HG03280 (cell line): ENCODE measurements at regions not wholly inside any gene's neighbourhood (a gene's known extent, or its start where the extent isn't known, plus 50 kb on each side); places are given as distances from the start of the nearest gene placed in this dataset.
"Not testable (repeated sequence)": the region's sequence is repeated elsewhere in the genome, so short reads cannot be mapped to it uniquely, and the experiment has no call there.

Source experiments
- ATAC-seq: cut with Tn5 transposase; IDR thresholded peaks from one replicate; pipeline ENCODE4 v1.9.1; 2021; ENCODE audit warnings: mild to moderate bottlenecking, moderate library complexity; ENCODE audit not compliant: unreplicated experiment

DNA sequence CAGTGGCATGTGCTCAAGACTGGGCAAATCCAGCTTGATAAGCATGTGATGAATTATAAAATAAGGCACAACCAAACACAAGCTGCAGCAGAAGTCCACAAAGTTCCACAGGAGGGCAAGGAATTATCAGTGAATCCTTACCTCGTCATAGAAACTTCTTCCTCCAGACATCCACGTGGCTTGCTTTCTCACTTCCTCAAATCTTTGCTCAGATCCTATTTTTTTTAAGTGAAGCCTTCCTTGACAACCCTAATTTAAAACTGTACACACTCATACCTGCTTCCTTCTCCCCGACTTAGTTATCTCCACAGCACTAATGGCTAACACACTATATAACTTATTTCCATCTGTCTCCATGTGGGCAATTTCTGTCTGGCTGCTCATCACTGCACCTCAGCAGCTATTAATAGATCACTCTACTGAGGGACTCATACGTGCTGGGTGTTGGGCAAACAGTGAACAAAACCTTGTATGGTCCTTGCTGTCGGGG is 320.7 kb downstream of the KLF13 start:
- not testable (repeated sequence) for ATAC-seq

DNA sequence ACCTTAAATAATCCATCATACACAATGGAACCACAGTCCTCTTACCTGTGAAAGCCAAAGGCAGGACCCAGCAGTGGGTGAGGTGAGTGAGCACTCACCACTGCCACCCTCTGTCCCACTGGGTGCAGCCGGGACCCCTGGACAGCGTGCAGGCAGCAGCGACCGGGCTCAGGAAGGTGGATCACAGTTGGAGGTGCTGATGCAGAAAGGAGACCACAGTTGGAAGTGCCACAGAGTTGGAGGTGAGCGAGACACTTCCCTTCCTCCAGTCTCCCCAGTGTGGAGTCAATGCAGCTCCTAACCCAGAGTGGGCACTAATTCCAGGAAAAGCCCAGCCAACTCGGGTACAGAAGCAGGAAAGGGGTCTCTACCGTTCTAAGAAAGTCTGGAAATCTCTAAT is 323.0 kb downstream of the KLF13 start:
- ATAC-seq: not testable (repeated sequence)

DNA sequence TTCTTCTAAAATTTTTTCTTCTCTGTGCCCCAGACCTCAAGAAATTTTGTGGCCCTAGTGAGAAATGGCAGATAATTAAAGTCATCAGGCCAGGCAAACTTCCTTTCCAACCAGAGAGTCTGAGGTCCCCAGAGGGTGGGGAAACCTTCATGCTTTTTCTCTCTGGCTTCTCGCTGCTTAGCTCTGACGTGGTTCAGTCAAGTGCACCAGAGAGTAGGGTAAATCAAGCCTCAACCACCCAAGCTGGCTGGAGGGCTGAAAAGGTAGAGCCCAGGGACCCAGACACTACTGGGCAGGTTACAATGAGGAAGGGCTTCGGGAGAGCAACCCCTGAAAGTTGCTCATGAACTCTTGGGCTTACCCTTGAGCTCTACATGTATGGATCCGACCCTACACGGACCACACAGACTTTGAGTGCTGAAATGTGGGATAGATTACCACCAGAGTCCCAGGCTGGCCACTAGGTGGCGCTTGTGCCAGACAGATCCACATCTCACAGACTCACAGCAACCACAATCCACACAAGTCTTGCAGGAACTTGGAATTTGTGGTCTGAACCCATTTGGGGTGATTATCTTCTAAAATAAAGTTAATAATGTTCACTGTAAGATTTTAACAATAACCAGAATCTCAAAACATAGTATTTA is 323.5 kb downstream of the KLF13 start:
- ATAC-seq: peak; percentile 68

DNA sequence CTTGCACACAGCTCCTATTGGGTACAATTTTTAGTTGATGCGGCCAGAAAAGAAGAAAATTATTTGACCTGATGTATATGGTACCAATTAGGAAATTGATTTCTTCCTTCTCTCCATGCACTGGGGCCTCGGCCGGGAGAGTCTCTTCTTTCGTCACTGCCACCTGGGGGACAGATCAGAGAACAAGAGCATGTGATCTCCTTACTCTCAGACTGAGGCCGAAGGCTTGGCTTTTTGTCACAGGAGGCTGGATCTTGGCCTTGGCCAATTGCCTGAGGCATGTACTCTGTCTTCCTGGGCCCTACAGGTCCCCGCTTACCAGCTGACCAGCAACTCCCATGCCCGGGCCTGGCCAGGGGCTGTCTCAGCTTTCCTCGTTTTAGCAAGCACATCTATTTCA is 330.3 kb downstream of the KLF13 start:
- ATAC-seq: not testable (repeated sequence)

DNA sequence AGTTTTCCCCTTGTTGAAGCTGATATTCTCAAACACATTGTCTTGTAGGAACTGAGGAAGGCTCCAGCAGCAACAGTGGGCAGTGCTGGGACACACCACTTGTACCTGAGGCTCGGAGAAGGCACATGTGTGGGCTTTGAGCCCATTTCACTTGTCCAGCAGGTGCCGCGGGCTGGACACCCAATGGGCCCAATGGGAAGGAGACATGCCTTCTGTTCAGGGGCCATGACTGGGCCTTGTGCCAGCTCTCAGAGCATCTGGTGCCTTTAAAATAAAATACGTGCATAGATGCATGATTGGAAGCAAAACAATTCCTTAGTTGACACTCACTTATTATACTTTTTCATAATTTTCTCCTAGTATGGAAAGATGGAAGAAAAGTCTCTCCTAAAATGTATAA is 334.2 kb downstream of the KLF13 start:
- ATAC-seq: no peak

DNA sequence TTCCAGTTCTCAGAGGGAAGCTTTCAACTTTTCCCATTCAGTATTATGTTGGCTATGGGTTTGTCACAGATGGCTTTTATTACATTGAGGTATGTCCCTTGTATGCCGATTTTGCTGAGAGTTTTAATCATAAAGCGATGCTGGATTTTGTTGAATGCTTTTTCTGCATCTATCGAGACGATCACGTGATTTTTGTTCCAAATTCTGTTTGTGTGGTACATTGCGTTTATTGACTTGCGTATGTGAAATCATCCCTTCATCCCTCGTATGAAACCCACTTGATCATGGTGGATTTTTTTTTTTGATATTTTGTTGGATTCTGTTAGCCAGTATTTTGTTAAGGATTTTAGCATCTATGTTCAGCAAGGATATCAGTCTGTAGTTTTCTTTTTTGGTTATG is 339.1 kb downstream of the KLF13 start:
- not testable (repeated sequence) for ATAC-seq

DNA sequence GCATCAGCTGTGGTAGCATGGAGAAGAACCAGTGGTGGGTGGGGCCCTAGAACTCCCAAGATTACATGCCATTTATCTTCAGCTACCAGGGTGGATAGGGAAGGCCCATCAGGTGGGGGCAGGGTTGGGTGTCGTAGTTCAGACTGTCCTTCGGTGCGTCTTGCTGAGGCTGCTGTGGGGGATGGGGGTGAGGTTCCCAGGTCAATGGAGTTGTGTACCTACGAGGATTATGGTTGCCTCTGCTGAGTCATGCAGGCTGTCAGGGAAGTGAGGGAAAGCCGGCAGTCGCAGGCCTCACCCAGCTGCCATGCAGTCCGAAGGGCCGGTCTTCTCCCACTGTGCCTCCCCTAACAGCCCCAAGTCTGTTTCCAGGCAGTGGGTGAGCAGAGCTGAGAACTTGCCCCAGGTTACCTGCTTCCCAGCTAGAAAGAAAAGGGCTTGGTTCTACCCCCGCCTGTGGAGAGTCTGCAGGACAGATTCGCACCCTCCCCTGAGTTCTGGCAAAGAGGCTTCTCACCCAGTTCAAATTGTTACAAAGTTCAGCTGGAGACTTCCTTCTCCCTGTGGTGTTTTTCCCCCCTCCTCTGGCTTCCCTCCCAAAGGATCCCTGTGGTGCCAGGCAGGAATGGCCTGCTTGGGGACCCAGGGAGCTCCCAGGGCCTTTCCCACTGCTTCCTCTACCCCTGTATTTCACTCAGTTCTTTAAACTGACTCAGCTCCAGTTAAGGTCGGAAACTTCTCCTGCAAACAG is 342.7 kb downstream of the KLF13 start:
- ATAC-seq: not testable (repeated sequence)

DNA sequence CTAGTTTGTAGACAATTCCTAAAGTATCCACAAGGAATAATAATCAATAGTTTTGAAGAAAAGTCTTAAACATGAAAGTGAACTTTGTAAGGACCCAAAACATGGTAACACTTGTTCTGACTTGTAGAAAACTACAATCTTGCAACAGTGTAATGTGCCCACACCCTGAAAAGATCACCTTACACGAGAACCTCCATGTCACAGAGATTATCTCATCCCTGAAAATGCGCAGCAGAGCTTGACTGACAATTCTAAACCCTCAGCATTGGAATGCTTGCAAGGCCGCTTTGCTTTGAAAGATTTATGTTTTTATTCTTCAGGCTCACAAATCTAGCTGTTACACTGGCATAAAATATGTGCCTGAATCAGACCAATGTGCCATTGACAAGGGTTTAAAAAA is 346.6 kb downstream of the KLF13 start:
- ATAC-seq: not testable (repeated sequence)

DNA sequence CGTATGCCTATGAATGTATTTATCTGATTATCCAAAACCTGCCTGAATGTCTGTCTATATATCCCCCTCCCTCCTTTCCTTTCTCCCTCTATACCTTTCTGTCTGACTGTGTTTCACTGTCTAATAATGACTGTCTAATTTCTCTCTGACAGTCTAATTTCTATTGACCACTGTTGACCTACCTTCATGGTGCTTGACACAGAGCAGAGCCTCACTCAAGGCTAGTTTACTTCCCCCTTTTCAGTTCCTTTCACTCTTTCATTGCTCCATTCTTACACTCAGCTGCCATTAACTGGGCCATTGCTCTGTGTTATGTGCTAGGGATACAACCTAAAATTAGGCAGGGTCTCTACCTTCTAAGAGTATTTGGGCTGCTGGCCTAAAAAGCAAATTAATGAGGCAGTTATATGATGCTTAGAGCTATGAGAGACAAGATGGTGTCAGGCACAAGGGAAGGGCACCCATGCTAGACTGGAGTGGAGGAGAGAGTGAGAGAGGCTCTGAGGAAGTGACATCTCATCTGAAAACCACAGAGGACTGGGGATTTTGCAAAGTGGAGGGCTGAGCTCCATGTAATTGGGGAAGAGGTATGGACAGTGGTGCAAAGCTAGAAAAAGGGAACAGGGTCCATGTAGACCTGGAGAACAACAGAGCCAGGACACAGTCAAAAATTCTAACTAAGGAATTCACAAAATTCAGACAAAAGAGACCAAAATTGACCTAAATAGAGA is 348.6 kb upstream of the CHRNA7 start:
- not testable (repeated sequence) for ATAC-seq

DNA sequence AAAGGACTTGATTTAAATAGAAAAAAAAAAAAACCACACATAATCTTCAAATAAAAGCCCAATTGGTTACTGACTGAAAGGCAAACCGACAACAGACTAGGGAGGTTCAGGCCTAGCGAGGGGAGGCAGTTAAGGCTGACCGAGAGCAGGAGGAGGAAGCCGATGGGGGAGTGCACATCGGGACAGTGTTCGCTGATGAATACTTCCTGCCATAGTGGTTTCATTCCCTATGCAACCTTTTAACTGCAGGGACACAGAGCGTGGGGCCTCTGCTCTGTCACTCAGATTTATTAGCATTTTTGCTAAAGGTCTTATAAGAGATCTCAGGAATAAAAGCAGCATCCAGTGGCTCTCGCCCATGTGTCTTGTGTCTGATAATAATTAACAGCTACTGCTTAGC is 343.2 kb upstream of the CHRNA7 start:
- ATAC-seq: not testable (repeated sequence)

DNA sequence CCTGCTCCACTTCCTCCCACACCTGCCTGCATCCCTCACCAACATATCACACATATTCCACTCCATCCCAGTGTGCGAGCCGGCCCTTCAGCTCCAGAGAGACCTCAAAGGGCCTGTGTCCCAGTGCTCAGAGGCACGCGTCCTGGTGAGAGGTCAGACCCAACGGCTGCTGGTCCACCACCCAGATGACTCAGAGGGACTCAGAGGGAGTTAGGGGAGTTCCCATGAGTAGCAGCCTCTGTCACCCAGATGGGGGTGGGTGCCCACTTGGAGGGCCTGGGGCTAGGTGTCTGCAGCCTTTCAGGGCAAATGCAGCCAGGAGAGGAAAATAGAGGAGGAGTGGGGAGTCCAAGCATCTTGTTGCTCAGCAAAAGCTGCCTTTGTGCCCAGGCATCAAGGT is 333.8 kb upstream of the CHRNA7 start:
- not testable (repeated sequence) for ATAC-seq

DNA sequence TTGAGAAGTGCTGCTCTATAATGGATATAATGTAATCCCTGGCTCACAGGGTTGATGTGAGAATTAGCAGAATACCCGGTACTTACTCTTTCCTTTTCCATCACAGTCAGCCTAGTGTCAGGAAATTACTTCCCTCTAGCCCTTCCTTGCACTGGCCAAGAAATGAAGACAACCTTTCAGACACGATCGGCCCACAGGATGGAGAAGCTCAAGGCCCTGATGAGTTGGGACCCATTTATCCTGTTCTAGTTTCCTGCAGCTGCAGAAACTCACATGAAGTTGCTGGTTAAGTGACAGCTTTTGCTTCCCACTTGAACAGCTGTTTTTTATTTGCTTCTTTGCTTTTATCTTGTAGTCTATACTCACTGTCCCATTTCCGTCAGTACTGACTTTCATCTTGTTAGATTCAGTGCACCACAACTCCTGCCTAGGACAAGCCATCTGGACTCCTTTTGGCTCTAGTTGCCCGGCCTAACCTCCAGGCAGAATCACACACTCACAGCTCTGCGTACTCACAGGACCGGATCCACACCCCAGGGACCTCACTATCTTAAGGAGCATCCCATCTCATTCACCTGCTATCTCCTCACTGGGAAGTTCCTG is 325.1 kb upstream of the CHRNA7 start:
- not testable (repeated sequence) for ATAC-seq

DNA sequence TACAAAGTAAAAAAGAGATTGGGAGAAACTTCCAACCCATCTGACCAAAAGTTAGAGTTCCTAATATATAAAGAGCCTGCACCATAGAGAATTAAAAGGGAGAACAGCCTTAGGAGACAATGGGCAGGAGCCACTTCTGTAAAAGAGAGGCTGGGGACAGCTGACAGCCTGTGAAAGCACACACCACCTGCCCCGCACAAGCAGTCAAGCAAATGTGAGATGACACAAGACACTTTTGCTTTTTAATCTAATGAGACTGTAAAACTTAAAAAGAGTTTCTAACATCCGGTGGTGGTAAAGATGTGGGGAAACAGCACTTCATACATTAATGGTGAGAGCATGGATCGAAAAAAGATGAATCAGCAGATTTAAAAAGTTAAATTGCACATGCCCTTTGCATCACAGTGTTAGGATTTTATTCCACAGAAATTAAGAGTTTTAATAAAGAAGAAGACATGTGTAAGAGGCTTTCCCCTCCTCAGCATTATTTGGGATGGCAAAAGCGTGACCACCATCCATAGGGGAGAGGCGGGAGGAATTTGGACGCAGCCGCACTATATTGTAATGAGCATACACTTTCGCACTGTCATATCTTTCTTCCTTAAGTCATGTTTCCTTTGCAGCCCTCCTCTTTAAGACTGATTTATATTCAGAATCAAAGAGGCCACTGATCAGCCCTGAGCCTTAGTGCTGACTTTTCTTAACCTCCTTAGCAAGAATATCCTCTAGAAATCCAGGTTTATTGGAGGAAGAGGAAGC is 322.2 kb upstream of the CHRNA7 start:
- ATAC-seq: peak; percentile 59

DNA sequence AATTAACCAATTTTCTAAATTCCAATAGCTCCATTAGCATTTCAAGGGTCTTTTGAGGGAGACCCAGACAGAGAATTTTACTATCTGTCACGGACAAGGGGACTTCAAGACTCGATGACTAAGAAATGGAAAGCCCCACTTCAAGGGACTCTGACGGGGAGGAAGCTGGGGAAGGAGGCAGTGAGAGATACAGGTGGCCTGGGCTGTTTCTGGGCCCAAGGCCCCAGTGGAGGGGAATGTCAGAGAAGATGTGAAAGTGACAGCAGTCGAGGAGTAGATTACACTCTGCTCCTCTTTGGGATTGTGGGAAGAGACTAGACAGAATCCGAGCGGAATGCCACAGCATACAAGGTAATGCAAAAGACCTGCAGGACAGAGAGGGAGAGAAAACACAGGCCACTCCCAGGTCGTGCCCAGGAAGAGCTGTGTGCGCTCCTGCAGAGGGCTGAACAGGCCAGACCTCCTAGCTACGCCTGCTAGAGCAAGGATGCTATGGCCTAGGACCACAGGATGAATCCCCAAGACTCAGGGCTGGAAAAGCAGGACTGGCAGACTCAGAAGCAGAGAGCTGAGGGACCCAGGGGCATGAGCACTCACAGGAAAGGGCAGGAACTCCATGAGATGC is 321.5 kb upstream of the CHRNA7 start:
- ATAC-seq: peak; percentile 81

DNA sequence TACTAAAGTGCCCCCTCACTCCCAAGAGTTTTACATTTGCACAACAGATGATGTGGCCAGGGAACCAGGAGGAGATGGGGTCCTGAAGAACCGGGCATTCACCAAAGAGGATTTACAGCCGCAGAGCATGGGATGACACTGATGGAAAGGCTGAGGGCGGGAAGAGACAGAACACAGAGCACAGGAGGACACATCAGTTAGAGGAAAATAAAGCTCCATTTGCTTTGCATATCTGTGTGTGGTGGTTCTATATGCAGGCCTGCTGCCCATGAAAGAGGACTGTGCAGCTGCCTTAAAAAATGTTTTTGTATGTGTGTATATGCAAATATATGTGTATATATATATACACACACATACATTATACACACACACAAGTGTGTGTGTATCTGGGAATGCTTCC is 320.8 kb upstream of the CHRNA7 start:
- not testable (repeated sequence) for ATAC-seq

DNA sequence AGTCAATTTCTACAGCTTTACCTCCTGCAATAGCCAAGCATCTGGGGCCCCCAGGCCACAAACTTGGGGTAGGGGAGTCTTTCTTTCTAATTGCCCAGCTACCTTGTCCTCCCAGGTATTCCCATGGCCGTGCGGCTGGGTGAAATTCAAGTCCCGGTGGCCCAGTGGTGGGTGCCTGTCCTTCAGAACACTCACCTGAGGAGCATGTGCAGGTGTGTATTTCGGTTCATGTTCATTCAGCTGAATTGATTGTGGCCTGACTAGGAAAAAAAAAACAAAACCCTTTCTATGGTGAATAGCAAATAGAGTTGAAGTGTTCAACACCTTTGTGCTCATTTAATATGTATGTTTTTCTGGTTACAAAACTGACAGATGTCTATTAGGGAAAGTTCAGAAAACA is 319.5 kb upstream of the CHRNA7 start:
- not testable (repeated sequence) for ATAC-seq

DNA sequence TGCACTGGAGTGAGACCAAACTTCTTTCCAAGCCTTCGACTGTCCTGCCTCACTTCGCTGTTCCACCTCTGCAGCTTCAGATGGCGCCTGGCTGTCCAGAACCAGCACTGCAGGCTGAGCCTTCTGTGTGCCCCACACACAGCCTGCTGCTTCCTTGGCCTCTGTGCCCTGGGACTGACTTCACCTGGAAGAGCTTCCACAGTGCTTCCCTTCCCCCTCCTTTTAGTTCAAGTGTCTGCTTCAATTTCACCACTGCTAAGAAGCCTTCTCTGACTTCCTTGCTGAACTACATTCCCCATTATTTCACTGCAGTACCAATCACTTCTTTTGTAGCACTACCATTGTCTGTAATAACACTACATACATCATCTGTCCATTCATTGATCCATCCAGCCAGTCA is 315.1 kb upstream of the CHRNA7 start:
- not testable (repeated sequence) for ATAC-seq

DNA sequence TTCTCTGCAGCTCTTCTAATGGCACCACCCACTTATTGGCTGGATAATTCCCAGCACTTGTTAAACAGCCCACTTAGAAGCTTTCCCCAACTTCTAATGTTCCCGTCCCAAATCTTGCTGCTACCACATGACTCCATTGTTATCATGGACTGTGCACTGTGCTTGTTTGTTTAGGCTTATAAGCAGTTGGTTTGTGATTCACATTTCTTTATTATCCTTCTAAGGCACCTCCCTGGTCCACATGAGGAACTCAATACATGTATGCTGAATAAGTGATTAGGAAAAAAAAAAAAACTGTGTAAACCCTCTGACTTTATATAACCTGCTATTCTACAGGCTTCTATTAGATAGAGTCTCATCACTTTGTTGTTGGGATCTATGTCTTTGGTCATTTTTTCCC is 311.7 kb upstream of the CHRNA7 start:
- not testable (repeated sequence) for ATAC-seq

DNA sequence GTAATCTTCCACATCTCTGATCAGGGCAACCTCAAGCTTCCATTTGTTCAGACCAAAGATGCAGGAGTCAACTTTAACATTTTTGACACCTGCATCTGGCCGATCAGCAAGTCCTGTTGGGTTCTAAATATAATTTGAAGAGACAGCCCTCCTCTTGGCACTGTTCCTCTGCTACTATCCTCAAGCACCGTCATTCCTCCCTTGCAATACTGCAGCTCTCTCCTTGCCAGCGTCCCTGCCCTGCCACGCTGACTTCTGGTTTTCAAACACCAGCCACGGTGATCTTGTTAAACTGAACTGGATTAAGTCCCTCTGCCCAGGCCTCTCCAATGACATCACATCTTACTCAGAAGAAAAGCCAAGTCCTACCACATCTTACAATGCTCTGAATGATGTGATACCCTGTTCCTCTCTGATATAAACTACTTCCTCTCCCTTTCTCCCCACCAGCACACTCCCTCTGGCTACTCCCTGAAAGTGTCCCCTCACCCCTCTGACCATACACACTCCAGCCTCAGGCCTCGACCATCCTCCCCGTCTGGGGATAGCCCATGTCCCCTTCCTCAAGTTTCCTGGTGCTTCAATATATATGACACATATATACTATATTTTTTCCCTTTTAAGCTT is 310.8 kb upstream of the CHRNA7 start:
- ATAC-seq: not testable (repeated sequence)

DNA sequence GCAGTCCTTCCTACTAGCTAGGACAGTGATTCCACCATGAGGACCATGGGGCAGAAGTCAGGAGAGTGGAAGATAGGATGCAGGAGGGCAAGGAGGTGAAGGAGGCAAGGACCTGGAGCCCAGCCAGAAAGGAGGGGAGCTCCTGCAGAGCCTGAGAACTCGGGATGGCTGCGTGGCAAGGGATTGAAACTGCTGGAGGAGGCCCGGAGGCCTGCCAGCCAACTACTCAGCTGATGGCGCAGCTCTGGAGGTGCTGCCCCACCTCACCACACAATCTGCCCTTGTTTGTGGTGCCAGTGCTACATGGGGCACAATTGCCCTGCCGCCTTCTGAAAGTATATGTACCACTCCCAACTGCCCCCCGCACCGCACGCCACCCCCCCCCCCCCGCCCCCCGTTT is 307.3 kb upstream of the CHRNA7 start:
- not testable (repeated sequence) for ATAC-seq
